WERI-Rb-1 (cell line): ENCODE measurements at regions not wholly inside any gene's neighbourhood (a gene's known extent, or its start where the extent isn't known, plus 50 kb on each side); places are given as distances from the start of the nearest gene placed in this dataset.

Source experiments
- DNase-seq: peaks from one replicate; pipeline ENCODE4 v3.0.0-alpha.2; 2020
- H3K27ac ChIP-seq: fragments of 250-450 bp; sonication (Bioruptor Pico); 2 replicates; pipeline ENCODE4 v1.5.1; 2020; ENCODE audit warnings: mild to moderate bottlenecking, moderate library complexity
- H3K27me3 ChIP-seq: fragments of 250-450 bp; sonication (Bioruptor Pico); 2 replicates; pipeline ENCODE4 v1.5.1; 2021; ENCODE audit warnings: mild to moderate bottlenecking, low read depth, moderate library complexity; ENCODE audit not compliant: insufficient read depth, severe bottlenecking
- H3K36me3 ChIP-seq: fragments of 250-450 bp; sonication (Bioruptor Pico); 2 replicates; pipeline ENCODE4 v1.5.1; 2020; ENCODE audit warnings: mild to moderate bottlenecking, moderate library complexity
- H3K4me3 ChIP-seq: 2 replicates; pipeline ENCODE4 v1.5.1; 2011; ENCODE audit warnings: low read depth, mild to moderate bottlenecking, control low read depth, low read length
- H3K9me3 ChIP-seq: fragments of 250-450 bp; sonication (Bioruptor Pico); 2 replicates; pipeline ENCODE4 v1.5.1; 2021; ENCODE audit warnings: mild to moderate bottlenecking, moderate library complexity; ENCODE audit not compliant: severe bottlenecking
- CTCF ChIP-seq: IDR thresholded peaks from 2 replicates; pipeline ENCODE4 v1.5.1; 2011; ENCODE audit warnings: low read depth, mild to moderate bottlenecking, control low read depth, inconsistent platforms, low read length

DNA sequence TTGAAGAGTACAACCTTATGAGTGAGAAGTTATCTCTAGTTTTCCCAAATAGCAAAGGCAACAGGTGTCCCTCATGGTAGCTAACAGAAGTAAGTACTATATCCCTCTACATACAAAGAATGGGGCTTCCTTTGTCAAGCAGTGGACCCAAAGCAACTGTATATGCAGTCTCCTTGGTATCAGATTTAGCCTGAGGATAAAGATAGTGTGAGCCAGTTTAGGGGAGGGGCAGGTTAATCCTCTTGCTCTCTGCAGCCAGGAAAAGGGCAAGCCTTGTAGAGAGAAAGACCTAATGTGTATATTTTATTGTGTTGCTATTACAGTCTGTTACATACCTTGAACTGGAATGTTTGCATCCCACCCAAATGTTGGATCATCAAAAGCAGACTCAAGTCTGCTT, 117.9 kb upstream of the COL8A1 start:
- no peak for TF ChIP-seq CTCF
- Histone ChIP-seq H3K36me3 (no peaks in the 10 kb centered on the region), H3K9me3 (no peaks in the 10 kb centered on the region), H3K27me3 (no peaks in the 10 kb centered on the region), H3K27ac (no peak overlapping the region), H3K4me3 (no peak overlapping the region)
- DNase-seq, result peak; percentile 53

- no peak overlapping the region for H3K4me3 ChIP-seq
- H3K9me3 ChIP-seq, result no peaks in the 10 kb centered on the region
- H3K27me3 ChIP-seq, result no peaks in the 10 kb centered on the region
- H3K36me3 ChIP-seq, result no peaks in the 10 kb centered on the region
- DNase-seq, result no peak
- H3K27ac ChIP-seq, result no peak overlapping the region
- no peak for TF ChIP-seq CTCF
Observed at GRCh38 chr3:99516936-99517335, 121.5 kb upstream of the COL8A1 start.

- no peak for DNase-seq
- no peak overlapping the region for H3K27ac ChIP-seq
- TF ChIP-seq CTCF, result no peak
- no peaks in the 10 kb centered on the region for H3K27me3 ChIP-seq
- H3K4me3 ChIP-seq, result no peak overlapping the region
- no peaks in the 10 kb centered on the region for H3K9me3 ChIP-seq
- no peaks in the 10 kb centered on the region for H3K36me3 ChIP-seq
Observed at GRCh38 chr3:99515891-99516290, 122.5 kb upstream of the COL8A1 start.

GRCh38 chr3:99509224-99509623, 129.2 kb upstream of the COL8A1 start:
- H3K9me3 ChIP-seq, result no peaks in the 10 kb centered on the region
- H3K36me3 ChIP-seq, result no peaks in the 10 kb centered on the region
- H3K27me3 ChIP-seq, result no peaks in the 10 kb centered on the region
- no peak for DNase-seq
- H3K4me3 ChIP-seq, result no peak overlapping the region
- H3K27ac ChIP-seq, result no peak overlapping the region
- no peak for TF ChIP-seq CTCF

- TF ChIP-seq CTCF, result no peak
- DNase-seq, result no peak
- Histone ChIP-seq H3K36me3 (no peaks in the 10 kb centered on the region), H3K9me3 (no peaks in the 10 kb centered on the region), H3K4me3 (no peak overlapping the region), H3K27me3 (no peaks in the 10 kb centered on the region), H3K27ac (no peak overlapping the region)
Observed at GRCh38 chr3:99508191-99508590, 130.2 kb upstream of the COL8A1 start.

GRCh38 chr3:99505646-99506269, 132.6 kb upstream of the COL8A1 start:
- H3K27ac ChIP-seq, result no peak overlapping the region
- H3K4me3 ChIP-seq, result no peak overlapping the region
- H3K9me3 ChIP-seq, result no peaks in the 10 kb centered on the region
- no peaks in the 10 kb centered on the region for H3K27me3 ChIP-seq
- TF ChIP-seq CTCF, result no peak
- DNase-seq, result no peak
- H3K36me3 ChIP-seq, result no peaks in the 10 kb centered on the region
